NCI-H2107 treated with DMSO at 0.1 percent for 48 hours (cell line): ENCODE measurements at regions not wholly inside any gene's neighbourhood (a gene's known extent, or its start where the extent isn't known, plus 50 kb on each side); places are given as distances from the start of the nearest gene placed in this dataset.
A peak's percentile ranks its signal among the peaks of the same experiment; 100 is the strongest.

Experiments used
- DNase-seq: peaks from one replicate; lab custom pipeline; 2025; ENCODE audit not compliant: unreplicated experiment; lab: John Stamatoyannopoulos, UW

DNA sequence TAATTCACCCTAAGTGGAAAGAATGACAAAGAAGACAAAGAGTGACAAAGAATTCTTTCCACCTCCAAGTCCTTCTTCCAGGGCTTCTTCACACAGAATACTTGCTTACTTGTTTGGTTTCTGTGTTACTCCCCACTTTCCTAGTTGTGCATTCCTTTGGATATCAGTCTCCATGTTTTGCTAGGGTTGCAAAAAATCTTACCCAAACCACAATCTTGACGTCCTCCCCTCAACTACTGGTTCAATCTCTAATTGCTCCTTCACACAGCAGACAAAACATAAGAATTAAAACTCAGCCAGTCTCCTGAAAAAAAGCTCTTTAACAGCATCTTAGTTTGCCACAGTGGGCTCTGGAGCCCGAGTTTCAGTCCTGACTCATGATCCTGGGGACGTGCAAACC is 297.6 kb upstream of the CHRNA7 start:
- no peak for DNase-seq

- no peak for DNase-seq
Measured at GRCh38 chr15:31733424-31733823, 296.9 kb upstream of the CHRNA7 start.

GRCh38 chr15:31740203-31740602 is 290.1 kb upstream of the CHRNA7 start:
- peak; percentile 2 for DNase-seq

GRCh38 chr15:31745841-31746240 is 284.5 kb upstream of the CHRNA7 start:
- no peak for DNase-seq

- no peak for DNase-seq
Measured at GRCh38 chr15:31752065-31752762, 278.1 kb upstream of the CHRNA7 start.

DNA sequence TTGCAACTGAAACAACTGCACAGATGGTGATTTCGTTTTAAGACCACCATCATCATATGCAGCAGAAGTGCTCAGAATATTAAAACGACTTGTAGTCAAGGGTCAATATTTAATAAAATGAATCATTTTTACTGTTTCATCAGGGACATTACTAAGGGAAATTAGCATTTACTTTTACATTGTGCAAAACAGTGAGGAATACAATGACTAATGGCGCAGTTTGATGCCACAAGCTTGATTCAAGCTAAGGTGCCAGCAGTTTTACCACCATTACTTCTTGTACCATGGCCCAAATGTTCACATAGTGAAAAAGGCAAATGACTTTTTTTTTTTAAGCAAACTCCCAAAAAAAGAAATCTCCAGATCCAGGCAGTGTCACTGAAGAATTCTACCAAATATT is 277.4 kb upstream of the CHRNA7 start:
- no peak for DNase-seq

DNA sequence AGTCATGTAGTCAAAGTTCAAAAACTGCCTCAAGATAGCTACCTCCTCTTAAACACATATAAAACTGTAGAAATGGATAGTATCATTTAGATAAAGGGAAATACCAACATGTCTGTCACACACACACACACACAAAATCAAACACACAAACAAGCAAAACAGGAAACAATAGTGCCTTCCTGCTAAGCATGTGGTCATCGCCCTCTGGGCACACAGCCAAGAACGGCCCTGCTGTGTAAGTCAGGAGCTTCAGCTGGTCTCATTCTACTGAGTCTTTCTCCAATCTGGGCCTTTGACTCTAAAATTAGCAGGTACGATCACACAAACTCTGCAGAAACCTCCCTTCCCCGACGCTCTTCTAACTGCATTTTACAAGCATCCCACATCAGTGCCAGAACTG is 272.2 kb upstream of the CHRNA7 start:
- peak; percentile 58 for DNase-seq

GRCh38 chr15:31768055-31768454 is 262.3 kb upstream of the CHRNA7 start:
- no peak for DNase-seq

DNA sequence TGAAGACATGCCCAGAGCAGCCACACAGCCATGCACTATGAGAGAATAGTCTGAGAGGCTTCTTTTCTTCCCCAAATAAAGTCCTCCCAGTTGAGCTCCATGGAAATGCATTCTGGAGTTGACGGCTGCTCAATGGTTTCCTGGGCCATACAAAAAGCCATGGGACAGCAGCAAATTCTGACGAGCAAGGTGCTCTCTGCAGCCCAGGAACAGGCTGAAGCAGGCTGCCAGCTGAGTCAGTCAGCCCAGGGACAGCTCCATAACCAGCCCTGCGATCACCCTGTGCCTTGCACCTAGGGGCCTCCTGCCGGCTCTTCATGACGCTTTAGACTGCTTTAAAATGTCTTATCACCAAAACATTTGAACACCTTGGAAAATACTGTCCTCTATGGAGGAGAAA is 256.3 kb upstream of the CHRNA7 start:
- no peak for DNase-seq

DNA sequence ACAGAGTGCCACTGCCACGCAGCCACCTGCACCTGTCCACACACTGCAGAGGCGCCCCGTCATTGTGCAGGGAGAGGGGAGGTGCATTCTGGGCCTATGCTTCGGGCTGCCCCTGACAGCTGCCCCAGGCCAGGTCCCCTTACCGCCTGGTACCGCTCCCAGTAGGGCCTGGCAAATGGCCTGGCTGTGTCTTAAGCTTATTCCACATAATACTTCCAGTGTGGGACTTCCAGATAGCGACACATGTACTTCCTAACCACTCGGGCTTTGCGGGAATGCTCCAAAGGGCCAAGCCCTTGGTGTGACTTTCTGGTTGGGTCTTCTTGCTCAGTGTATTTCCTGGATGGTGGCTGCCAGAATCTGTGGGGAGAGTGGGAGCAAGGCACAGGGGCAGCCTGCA is 254.3 kb upstream of the CHRNA7 start:
- no peak for DNase-seq

DNA sequence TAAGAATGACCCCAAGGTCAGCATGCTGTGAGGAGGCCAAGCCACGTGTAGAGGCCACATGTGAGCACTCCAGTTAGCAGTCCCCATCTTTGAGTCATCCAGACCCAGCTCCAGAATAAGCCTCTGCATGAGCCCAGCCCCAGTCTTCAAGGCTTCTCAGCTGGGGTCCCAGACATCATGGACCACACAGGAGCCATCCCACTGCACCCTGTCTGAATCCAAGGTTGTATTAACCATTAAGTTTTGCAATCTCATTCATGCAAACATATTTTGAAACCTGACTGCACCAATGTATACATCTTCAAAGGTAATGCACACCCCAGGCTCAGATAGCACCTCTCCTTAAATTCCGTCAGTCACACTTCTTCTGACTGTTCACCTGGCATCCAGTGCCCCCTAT is 249.1 kb upstream of the CHRNA7 start:
- DNase-seq, result no peak

- DNase-seq, result no peak
Measured at GRCh38 chr15:31782016-31782783, 248.1 kb upstream of the CHRNA7 start.

GRCh38 chr15:31782951-31783350 is 247.4 kb upstream of the CHRNA7 start:
- no peak for DNase-seq

DNA sequence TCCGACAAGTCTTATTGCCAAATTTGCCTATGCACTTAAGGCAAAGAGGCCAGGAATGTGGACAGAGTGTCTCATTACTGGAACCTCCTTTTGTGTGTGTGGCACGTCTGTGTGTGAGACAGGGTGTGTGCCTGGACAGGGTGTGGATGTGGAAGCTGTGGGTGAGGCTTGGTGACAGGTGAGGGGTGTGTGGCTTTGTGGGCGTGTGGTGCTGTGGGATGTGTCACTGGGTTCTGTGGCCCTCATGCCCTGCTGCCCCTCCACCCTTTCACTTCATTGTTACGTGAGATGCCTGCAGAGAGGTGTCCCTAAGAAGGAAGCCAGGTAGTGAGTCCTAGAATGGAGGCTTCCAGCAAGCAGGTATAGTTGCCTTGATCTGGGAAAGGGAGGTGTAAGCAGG is 244.0 kb upstream of the CHRNA7 start:
- DNase-seq, result no peak

- DNase-seq, result no peak
Measured at GRCh38 chr15:31788104-31788503, 242.2 kb upstream of the CHRNA7 start.

GRCh38 chr15:31792611-31793199 is 237.6 kb upstream of the CHRNA7 start:
- DNase-seq, result no peak

DNA sequence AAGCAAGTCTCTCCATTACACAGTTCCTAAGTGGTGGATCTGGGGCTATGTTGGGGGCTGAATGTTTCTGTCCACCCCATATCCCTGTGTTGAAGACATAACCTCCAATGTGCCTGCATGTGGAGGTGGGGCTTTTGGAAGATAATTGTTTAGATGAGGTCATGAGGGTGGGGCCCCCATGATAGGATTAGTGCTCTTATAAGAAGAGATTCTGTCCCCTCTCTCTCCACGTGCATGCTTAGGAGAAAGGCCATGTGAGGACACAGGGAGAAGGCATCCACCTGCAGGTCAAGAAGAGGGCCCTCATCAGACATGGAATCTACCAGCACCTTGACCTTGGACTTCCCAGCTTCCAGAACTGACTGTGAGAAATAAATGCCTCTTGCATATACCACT is 231.0 kb upstream of the CHRNA7 start:
- no peak for DNase-seq

- no peak for DNase-seq
Measured at GRCh38 chr15:31799715-31800321, 230.5 kb upstream of the CHRNA7 start.

- no peak for DNase-seq
Measured at GRCh38 chr15:31801152-31801551, 229.2 kb upstream of the CHRNA7 start.

DNA sequence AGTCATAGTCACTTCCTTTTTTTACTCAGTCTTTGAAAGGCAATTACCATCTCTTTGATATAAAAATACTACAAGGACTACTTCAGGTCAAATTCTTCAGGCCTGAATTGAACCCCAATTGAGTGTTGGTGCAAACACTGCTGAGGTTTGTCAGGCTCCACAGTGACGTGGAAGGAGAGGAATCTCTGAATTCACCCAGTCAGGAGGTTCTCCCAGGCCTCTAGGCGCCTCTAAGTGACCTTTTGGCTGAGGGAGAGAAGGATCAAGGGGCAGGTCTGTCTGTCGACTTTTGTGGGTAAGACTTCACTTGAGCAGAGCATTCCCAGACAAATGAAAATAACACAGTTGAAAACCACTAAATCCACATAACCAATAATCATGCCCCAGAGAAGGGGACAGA is 227.6 kb upstream of the CHRNA7 start:
- no peak for DNase-seq

DNA sequence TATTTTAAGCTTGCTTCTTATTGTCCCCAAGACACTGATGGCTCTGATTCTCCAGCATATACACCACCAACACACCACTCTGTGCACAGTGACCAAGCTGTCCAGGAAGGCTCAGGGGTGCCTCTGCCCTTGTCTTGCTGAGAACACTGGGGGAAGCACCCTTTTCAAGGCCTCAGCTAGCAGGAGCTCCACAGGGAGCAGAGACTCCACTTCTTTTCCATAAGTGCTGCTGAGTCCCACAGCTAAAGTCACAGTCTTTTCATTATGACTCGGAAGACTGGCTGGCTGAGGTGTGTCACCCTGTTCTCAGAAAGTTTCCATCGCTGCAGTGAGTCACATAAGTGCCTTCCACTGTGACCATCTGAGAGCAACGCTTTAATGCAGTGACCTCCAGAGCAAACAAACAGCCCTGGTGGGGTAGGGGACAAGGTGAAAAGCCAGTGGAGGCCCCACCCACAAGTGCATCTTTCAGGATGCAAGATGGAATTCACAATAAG is 226.9 kb upstream of the CHRNA7 start:
- no peak for DNase-seq
